ENCODE measurements at regions not wholly inside any gene's neighbourhood (a gene's known extent, or its start where the extent isn't known, plus 50 kb on each side); places are given as distances from the start of the nearest gene placed in this dataset.

- no peak for DNase-seq
Observed at GRCh38 chr16:13554005-13554404, 365.9 kb upstream of the ERCC4 start.

- DNase-seq, result no peak
Observed at GRCh38 chr16:13554643-13555042, 365.3 kb upstream of the ERCC4 start.

- DNase-seq, result no peak
Observed at GRCh38 chr16:13557418-13557817, 362.5 kb upstream of the ERCC4 start.

GRCh38 chr16:13558752-13559151 is 361.2 kb upstream of the ERCC4 start:
- no peak for DNase-seq

GRCh38 chr16:13559624-13560023 is 360.3 kb upstream of the ERCC4 start:
- no peak for DNase-seq

GRCh38 chr16:13560151-13560550 is 359.8 kb upstream of the ERCC4 start:
- DNase-seq, result no peak

- no peak for DNase-seq
Observed at GRCh38 chr16:13561291-13562070, 358.5 kb upstream of the ERCC4 start.

- peak in 1 of 2 experiments; percentile 69 for DNase-seq
Observed at GRCh38 chr16:13568803-13569202, 351.2 kb upstream of the ERCC4 start.

GRCh38 chr16:13569986-13570385 is 350.0 kb upstream of the ERCC4 start:
- DNase-seq, result no peak

GRCh38 chr16:13571036-13571435 is 348.9 kb upstream of the ERCC4 start:
- no peak for DNase-seq

GRCh38 chr16:13573903-13574302 is 346.1 kb upstream of the ERCC4 start:
- DNase-seq, result no peak

GRCh38 chr16:13586051-13586450 is 333.9 kb upstream of the ERCC4 start:
- no peak for DNase-seq

- no peak for DNase-seq
Observed at GRCh38 chr16:13587181-13587580, 332.8 kb upstream of the ERCC4 start.

GRCh38 chr16:13594823-13595222 is 325.1 kb upstream of the ERCC4 start:
- DNase-seq, result no peak

- DNase-seq, result no peak
Observed at GRCh38 chr16:13606804-13607203, 313.1 kb upstream of the ERCC4 start.

GRCh38 chr16:13607289-13607688 is 312.7 kb upstream of the ERCC4 start:
- DNase-seq, result no peak

GRCh38 chr16:13611596-13611995 is 308.4 kb upstream of the ERCC4 start:
- DNase-seq, result no peak

GRCh38 chr16:13612623-13613022 is 307.3 kb upstream of the ERCC4 start:
- no peak for DNase-seq

GRCh38 chr16:13613165-13613564 is 306.8 kb upstream of the ERCC4 start:
- no peak for DNase-seq

GRCh38 chr16:13621639-13622038 is 298.3 kb upstream of the ERCC4 start:
- DNase-seq, result no peak

GRCh38 chr16:13628156-13628555 is 291.8 kb upstream of the ERCC4 start:
- DNase-seq, result no peak

GRCh38 chr16:13629704-13630103 is 290.2 kb upstream of the ERCC4 start:
- DNase-seq, result no peak

GRCh38 chr16:13630374-13630773 is 289.6 kb upstream of the ERCC4 start:
- DNase-seq, result no peak

GRCh38 chr16:13631213-13631767 is 288.7 kb upstream of the ERCC4 start:
- no peak for DNase-seq

- no peak for DNase-seq
Observed at GRCh38 chr16:13631916-13632315, 288.0 kb upstream of the ERCC4 start.

Measured in NCI-H526 (cell line).